ENCODE measurements at regions not wholly inside any gene's neighbourhood (a gene's known extent, or its start where the extent isn't known, plus 50 kb on each side); places are given as distances from the start of the nearest gene placed in this dataset.

DNA sequence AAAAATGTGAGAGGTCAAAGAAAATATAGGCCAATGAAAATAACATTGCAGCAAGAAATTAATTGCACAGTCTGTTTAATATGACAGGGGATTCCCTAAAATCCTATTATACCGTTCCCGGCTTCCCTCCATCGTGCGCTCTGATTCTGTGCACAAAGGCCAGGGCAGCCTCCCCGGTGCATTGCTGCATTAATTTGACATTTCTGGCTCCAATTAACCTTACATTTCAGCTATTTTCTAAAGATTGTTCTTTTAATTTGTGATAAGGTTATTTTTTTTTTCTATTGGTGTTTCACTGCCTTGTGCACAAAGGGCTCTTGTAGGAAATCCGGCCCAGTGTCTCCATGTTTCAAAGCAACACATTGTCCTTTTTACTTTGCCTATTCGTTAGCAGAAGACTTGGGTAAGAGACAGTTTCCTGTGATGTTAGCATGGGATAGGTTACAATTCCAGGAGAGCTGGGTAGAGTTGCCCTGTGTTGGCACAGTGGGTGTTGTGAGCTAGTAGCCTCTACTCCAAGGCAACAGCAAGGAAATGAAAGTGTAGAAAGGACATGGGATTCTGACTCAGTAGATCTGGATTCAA is 257.3 kb upstream of the IGF1R start:
- no peak for DNase-seq

DNA sequence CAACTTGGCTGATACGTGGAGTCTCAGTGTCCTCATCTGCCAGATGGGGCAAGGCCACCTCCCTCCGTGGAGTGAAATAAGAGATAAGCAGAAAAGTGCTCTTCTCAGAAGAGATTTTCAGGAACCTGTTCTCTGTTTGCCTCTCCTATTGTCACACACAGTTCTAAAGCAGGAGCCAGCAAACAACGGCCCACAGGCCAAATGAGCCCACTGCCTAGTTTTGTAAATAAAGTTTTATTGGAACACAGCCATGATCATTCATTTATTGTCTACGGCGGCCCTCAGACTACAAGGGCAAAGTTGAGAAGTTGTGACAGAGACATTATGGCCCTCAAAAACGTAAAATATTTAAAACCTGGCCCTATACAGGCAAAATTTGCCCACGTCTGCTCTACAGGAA is 256.8 kb upstream of the IGF1R start:
- DNase-seq: no peak

DNA sequence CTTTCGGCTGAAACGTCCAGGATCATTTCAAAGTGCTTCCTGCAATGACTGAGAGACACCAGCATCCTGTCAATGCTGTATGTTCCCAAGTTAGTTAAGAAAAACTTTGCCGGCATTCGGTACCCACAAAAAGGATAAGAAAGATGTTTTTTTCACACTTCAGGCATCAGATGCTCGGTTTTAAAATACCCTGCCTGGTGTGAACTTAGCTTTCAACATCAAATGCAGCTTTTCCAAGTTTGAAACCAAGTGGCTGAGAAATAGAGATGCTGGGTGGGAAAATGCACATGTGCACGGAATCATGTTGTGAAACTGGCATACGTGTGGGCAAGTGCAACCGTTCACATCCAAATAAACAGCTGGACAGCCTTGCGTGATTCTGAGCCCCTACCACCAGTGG is 254.9 kb upstream of the IGF1R start:
- no peak for DNase-seq

DNA sequence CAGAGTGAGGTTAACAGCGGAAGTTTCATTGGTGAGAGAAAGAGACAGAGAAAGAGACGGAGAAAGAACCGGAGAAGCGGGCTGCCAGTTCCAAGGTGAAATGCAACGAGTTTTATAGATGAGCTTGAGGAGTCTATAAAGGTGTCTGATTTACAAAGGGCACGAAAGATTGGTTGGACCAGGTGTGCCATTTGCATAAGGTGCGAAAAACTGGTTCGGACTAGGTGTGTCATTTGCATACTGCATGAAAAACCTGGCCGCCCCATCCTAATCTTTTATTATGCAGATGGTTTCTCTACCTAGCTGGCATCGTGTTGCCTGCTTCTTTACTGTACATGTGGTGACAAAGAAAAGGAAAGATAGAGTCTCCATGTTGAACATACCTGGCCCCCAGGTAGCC is 253.8 kb upstream of the IGF1R start:
- no peak for DNase-seq

DNA sequence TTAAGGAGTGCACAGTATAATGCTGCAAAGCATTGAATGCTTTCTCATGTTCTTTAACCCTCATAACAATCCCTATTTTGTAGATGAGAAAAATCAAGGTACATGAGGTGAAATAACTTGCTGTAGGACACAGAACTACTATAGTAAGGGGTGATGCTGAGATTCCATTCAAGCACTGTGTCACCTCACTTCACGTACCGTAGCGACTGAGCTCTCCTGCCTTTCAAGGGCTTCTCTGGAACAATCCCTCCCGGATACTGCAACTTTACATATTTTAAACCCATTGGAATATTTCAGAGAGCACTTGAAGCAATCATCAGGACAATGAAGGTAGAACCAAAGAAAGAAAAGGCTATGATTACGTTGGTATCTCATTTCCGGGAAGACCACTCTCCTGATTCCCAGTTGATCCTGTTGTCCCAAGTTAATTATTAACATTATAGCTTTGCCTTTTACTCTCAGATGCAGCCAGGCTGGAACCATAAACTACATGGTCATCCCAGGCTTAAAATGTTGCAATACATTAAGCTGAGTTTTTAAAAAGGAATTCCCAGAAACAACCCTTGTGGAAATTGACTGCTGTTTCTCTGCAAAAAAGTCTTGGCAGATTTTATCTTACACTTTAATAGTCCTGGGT is 252.2 kb upstream of the IGF1R start:
- DNase-seq: no peak

DNA sequence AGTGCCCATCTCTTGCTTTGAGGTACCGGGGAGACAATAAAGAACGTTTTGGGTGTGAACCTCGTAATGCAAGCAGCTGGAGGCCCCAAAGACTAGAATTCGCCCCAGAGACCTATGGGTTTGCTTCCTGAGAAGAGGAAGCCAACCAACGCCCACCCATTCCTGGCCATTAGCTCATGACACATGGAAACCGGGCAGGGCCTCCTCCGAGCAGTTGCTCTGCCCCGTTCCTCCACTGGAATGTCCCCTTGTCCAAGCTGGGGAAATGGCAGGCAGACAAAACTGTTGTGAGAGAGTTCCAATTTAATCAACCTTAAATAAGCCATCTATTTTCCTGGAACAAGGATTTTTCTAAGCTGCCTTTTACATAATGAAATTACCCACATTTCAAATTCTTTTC is 250.9 kb upstream of the IGF1R start:
- no peak for DNase-seq

DNA sequence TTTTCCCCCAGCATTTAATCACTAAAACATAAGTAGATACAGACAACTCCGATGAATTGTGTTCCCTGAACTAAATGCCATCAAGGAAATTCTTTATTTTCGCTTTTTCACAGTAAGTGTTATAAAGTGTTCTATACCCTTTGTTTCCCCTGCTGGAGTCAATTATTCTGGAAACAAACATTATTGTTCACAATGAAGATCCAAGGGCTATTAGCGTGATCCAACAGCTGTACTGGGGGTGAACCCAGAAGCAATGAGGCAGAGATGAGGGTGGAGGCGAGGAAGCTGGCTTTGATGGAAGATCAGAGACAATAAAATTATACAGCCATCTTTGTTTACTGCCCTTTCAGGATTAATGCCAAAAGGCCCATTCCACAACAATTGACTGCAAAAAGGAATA is 250.3 kb upstream of the IGF1R start:
- DNase-seq: no peak

DNA sequence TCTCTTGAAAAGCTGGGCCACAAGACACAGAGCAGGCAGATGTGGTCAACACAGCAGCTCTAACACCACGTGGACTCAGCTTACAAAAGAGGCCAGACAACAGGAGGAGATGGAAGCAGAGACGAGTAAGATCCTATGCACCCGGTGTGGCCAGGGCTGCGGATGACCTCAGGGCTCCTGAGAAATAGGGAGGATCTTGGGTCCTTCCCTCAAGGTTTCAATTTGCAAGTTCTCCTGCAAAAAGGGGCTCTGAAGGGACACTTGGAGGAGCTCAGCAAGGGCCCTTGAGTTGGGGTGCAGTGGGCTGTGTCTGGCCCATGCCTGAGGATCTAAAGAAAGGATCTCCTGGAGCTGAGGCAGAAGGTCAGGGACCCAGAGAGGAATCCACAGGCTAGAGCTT is 249.5 kb upstream of the IGF1R start:
- DNase-seq: no peak

DNA sequence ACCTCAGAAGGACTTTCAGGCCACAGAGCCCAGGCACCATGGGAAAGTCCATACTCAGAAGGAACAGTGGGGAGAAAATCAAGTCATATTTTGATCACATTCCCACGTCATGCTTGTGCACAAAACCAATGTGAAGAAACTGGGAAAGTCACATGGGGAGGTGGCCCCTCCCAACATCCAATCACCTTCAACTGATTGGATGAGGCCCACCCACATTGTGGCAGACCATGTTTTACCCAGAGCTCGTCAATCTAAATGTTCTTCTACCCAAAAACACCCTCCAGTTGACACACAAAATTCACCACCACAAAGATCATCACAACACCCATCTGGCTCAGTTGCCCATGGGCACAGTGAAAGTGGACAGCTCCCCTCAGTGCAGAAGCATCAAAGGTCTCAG is 248.2 kb upstream of the IGF1R start:
- no peak for DNase-seq

DNA sequence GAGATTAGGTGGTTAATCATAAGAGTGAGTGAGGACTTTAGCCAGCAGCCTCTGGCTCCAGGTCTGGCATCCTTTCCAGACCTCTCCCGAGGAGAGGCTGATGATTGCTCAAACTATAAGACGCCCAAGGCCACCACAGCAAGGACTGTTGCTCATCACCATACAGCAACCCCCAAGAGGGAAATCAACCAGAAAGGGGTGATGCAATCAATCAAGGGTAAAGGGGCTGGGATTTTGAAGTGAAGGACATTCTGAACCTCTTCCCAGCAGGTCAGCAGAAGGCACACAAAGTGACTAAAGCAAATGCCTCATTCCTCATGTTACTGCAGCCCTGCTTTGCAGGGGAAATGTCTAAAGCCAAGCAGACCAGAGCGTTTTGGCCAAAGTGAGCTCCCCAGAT is 247.3 kb upstream of the IGF1R start:
- no peak for DNase-seq

DNA sequence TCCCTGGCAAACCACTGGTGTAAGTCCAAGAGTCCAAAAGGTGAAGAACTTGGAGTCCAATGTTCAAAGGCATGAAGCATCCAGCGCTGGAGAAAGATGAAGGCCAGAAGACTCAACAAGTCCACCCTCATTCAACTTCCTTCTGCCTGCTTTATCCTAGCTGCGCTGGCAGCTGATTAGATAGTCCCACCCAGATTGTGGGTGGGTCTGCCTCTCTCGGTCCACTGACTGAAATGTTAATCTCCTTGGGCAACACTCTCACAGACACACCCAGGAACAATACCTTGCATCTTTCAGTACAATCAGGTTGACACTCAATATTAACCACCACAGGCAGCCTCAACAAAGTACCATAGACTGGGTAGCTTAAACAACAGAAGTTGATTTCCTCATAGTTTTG is 245.9 kb upstream of the IGF1R start:
- no peak for DNase-seq

DNA sequence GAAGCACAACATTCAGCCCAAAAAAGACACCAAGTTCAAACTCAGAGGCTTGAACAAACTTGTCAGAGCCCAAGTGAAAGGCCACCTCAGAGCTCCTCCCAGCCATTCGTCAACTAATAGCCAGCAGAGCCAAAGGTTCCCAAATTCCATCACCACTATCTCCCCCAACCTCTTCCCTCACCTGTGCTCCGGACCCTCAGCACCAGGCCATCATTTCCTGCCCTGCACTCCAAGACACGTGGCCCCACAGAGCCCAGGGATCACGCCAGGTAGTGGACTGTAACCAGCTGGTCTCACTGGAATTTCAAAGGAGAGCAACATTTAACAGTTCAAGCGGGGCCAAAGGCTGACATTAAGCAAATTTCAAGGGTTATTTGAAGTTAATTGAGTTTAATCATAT is 245.2 kb upstream of the IGF1R start:
- DNase-seq: no peak

DNA sequence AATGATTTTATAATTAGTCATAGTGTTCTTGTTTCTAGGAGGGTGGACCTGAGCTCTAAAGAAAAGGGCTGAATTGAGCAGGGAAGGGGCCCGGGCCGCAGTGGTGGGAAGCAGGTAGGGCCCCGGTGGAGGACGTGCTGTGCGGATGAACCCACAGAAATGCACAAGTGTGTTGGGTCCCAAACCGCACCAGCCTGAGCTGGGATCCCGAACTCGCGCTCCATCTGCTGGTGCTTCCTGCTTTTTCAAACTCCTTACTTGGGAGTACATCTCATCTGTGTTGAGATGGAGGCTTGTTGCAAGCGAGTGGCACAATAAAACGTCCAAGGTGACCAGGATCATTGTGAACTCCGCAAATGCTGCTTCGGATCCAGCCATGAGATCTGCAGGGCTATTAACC is 244.8 kb upstream of the IGF1R start:
- no peak for DNase-seq

DNA sequence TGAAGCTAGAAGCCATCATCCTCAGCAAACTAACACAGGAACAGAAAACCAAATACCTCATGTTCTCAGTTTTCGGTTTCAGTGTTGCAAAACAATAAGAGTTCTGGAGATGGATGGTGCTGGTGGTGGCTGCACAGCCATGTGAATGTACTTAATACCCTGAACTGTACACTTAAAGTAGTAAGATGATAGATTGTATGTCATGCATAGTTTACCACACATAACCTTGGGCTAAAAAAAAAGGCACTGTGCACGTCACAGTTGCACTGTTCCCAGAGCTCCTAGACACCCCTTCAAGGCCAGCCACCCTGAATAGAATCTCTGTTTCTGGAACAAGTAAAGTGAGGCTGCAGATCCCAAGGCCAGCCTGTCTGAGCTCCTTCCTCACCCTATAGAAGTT is 243.3 kb upstream of the IGF1R start:
- no peak for DNase-seq

DNA sequence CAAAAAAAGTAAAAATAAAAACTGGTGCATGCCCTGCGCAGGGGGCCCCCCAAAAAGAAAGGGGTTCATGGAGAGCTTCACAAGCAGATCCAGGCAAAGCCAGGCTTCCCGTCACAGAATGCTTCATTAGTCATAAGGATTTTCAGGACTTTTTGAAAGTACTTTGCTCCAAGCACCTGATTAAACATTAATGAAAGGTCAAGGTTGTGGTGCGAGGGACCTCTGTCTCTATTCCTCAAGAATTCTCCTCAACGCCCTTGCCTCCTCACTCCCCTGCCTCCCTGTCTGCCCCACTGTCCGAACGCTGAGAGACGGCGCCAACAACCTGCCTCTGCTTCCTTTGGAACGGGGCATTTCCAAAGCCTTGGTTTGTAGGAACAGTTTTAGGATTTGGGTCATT is 240.1 kb upstream of the IGF1R start:
- DNase-seq: no peak

DNA sequence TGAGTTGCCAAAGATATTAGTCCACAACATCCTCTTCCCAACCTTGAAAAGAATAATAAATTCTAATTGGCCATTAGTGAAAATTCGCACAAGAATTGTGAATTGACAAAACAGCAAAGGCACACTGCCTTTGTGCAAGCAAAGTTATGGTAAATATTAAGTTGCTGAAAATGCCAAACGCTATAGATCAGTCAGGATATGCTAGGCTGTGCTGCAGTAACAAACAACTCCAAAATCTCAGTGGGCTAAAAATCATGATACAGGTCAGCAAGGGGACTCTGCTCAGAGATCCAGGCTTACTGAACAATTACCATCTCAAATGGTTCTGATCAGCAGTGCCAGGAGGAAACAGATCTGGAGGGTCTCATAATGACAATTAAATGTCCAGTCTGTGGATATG is 238.0 kb upstream of the IGF1R start:
- no peak for DNase-seq

DNA sequence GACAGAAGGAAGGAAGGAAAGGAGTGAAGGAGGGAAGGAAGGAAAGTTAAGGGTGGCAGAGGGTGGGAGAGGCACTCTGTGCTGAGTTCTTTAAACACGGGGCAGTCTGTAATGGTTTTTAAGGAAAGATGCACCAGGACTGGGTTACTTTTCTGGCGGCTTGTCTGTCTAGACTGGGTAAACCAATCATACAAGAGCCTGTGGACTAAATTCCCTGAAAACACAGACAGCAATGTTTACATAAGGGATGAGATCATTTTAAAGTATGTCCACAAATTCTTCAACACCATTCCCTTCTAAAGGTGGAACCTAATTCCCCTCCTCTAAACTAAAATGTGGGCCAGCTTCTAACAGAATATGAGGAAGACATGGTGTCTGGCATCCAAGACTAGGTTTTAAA is 235.5 kb upstream of the IGF1R start:
- DNase-seq: no peak

DNA sequence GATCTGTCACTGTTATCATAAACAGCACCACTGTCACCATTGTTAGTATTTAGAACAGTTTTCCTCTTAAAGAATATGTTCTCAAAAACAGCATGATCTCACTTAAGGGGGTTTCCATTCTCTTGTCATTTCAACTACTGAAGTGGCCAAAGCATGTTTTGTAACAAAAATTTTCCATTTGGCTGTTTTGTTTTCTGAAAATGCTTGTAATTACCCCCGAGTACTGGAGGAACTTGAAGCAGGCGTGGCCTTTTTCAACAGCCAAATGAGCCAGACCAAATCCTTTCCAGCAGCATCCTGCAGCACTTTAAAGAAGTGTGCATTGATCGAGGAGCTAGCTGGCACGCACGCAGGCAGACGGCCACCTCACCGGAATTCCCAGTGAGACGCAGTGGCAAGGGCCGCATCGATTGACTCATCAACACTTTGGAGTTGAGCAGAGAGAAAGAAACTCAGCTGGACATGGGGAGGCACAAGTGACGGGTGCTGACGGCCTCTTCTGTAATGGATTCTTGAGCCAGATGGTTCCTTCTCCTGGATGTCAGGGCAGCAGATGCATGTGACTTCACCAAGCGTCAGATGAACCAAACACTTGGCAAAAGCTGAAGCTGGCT is 234.3 kb upstream of the IGF1R start:
- no peak for DNase-seq

DNA sequence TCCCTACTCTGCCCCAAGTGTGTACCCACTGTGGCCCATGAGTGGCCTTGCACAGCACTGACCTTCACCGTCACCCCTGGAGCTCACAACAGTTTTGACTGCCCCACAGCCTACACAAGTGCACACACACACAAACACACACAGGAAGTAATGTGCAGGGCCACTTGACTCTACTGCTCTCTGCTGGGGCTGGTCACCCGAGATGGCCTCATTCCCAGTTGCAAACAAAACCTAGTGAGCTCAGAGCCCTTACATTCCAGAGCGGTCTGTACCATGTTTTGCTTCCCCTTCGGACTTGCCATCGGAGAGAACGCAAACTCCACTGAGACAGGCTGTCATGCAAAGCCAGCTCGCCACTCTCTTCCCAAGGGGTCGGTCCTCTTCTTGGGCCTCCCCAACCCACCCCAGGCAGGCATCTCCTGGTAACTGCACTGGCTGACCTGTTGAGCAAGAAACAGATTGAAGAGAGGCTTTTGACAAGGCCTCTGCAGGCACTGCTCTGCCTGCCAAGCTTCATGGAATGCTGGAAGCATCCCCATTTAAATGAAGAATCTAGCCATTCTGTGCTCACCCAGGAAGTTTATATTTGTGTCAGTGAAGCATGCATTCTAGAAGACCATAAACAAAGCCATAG is 232.0 kb upstream of the IGF1R start:
- DNase-seq: no peak

DNA sequence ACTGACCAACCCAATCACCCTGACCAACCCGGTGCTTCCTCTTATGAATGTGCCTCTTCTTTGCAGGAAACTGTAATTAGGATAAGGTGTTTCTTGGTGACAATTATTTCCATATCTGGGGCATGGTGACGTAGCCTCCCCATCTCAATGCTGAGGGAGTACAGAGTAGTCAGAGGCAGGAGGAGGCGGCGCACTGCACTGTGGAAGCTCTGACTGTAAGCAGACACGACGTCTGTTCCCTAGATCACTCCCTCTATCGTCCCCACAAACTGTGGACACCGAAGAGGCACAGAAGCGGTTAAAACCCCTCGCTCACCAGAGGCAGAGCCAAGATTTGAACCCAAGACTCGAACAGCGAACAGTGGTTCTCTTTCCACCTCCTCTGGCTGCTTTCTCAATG is 231.0 kb upstream of the IGF1R start:
- DNase-seq: no peak

DNA sequence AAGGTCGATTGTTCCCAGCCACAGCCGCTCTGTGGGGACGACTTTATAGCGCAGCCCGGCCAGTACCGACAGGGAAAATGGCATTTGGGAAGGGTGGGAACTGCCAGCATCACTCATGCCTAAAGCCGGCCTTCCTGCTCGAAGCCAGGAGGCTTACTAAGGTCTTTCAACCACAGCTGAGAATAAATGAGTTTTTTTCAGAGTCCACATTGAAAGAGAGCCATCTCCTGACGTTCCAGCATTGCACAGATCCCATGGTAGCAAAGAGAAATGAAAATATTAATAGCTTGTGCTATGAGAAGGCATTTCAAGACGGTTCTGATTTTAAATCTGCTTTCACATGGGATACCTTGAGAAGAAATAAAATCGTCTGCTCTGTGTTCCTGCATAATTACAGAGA is 230.2 kb upstream of the IGF1R start:
- DNase-seq: no peak

DNA sequence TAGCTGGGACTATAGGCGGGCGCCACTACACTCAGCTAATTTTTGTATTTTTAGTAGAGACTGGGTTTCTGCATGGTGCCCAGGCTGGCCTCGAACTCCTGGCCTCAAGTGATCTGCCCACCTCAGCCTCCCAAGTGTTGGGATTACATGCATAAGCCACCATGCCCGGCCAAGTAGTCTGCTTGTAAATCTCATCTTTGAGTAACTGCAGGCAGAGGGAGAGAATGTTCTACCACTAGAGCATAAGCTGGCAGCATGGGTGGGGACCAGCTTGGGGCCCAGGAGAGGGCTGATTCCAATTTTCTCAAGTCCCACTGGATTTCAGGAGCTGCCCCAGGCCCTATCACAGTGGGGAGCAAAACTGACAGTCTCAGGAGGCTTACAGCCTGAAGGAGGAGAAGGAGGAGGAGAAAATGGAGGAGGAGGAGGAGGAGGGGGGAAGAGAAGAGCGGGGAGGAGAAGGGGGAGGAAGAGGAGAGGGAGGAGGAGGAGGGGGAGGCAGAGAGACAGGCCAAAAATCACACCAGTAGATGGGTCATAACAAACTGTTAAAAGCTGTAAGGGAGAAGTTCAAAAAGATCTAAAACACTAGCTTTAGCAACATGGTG is 229.1 kb upstream of the IGF1R start:
- DNase-seq: no peak

DNA sequence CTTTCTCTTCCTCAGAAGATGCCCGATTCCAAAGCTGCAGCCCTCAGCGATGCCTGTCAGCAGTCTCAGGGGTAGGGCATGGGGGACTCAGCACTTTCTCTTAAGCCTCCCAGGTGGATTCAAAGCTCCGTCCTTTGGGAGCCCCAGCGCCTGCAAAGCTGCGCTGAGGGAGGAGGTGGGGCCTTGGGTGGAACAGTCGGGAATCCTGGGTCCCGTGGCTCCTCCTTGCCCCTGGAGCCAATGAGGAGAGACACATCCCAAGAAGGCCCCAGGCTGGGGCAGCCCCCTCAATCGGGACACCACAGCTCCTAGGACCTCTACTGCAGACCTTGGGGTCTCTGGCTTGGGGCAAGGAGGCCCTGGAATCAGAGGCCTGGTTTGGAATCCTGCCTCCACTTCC is 227.5 kb upstream of the IGF1R start:
- DNase-seq: no peak
